AG04450 (cell line): ENCODE measurements at regions not wholly inside any gene's neighbourhood (a gene's known extent, or its start where the extent isn't known, plus 50 kb on each side); places are given as distances from the start of the nearest gene placed in this dataset.
"Not testable (repeated sequence)": the region's sequence is repeated elsewhere in the genome, so short reads cannot be mapped to it uniquely, and the experiment has no call there.

Experiments used
- CTCF ChIA-PET: fragments of 300-600, 350-600 bp; formaldehyde crosslinking; extraction: SDS; loops from one replicate; lab custom pipeline; 2022; ENCODE audit warnings: antibody characterized with exemption, inconsistent platforms; lab: Charles Lee
- POLR2A ChIA-PET: fragments of 350-600 bp; formaldehyde crosslinking; extraction: SDS; loops from one replicate; lab custom pipeline; 2021; ENCODE audit warnings: antibody characterized with exemption, inconsistent platforms; lab: Yijun Ruan, JAX
- DNase-seq: peaks from one replicate; pipeline ENCODE4 v3.0.0-alpha.2; 2011; ENCODE audit warnings: low read depth, low spot score
- H3K27ac ChIP-seq: one replicate; pipeline ENCODE4 v1.5.1; 2012; ENCODE audit warnings: low read depth, low read length, control low read depth
- H3K27me3 ChIP-seq: one replicate; pipeline ENCODE4 v1.6.0; 2012; ENCODE audit warnings: low read length; ENCODE audit not compliant: control insufficient read depth, insufficient read depth
- H3K4me3 ChIP-seq: 2 replicates; pipeline ENCODE4 v1.5.1; 2011; ENCODE audit warnings: mild to moderate bottlenecking, low read depth, low read length, control low read depth
- H3K9me3 ChIP-seq: 2 replicates; pipeline ENCODE4 v1.5.1; 2012; ENCODE audit warnings: low read length; ENCODE audit not compliant: control insufficient read depth, insufficient read depth
- CTCF ChIP-seq: IDR thresholded peaks from 2 replicates; pipeline ENCODE4 v1.5.1; 2011; ENCODE audit warnings: low read depth, low read length, control low read depth, inconsistent platforms

DNA sequence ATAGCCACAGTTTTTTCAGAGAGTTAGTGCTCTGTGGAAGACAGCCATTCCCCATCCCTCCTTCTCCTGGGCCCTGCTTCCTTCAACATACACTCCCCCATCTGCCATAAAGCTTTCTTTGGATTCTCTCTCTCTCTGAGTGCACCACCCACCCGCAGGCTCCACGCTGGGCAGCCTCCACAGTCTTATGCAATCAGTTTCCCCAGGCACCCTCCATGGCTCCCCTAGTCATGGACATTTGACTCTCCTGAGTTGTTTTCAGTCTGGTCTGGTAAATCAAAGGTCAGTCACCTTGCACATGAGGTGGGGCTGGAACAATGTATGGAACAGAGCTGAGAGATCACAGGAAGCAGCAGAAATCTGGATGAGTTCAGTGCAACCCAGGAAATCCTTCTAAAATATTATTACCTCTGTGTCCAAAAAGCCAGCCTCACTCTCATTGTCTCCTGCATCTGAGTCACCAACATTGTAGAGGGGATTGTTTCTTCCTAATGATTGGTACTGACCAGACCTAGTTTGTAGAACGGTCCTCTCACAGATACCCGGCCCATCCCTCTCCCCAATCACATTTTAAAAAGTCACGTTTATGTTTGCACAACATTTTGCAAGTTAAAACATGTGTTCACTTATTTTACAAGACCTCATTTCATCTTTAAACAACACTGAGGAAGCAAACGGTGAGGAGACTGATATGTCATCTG lies 70.1 kb downstream of the CYCS start:
- Histone ChIP-seq H3K27me3 (no peaks in the 10 kb centered on the region), H3K9me3 (no peaks in the 10 kb centered on the region), H3K27ac (no peak overlapping the region), H3K4me3 (no peak overlapping the region)
- ChIA-PET CTCF (no interaction called here), POLR2A (no interaction called here)
- DNase-seq, result no peak
- no peak for TF ChIP-seq CTCF

DNA sequence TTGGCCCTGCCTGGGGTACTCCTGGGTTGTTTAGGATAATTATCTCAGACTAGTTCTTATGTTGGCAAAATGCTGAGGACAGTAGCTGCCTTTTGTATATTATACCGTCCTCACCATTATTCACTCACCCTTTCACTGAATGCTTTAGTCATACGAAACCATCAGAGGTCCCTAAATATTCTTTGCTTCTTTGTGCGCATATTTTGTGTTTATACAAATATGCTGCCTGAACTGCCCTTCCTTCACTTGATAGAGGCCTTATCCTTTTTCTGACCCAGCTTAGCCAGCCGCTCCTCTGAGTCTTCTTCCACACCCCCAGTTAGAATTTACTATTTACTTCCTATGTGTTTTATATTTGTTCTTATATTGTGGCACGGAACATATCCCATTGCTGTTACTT lies 70.2 kb upstream of the OSBPL3 start:
- TF ChIP-seq CTCF, result no peak
- H3K4me3 ChIP-seq, result no peak overlapping the region
- H3K27ac ChIP-seq, result no peak overlapping the region
- H3K27me3 ChIP-seq, result no peaks in the 10 kb centered on the region
- CTCF ChIA-PET, result interaction anchor here (0.6 to 2.6 kb wide), 2 partner anchors 238 to 1530 kb away, joined by 3 to 6 read pairs; no protein-coding TSS in a partner anchor
- no peaks in the 10 kb centered on the region for H3K9me3 ChIP-seq
- POLR2A ChIA-PET, result no interaction called here
- no peak for DNase-seq

- Histone ChIP-seq H3K27me3 (no peaks in the 10 kb centered on the region), H3K9me3 (no peaks in the 10 kb centered on the region), H3K4me3 (no peak overlapping the region), H3K27ac (no peak overlapping the region)
- ChIA-PET CTCF (no interaction called here), POLR2A (no interaction called here)
- TF ChIP-seq CTCF, result no peak
- no peak for DNase-seq
Observed at GRCh38 chr7:25048444-25048834, 68.5 kb upstream of the OSBPL3 start.

- H3K4me3 ChIP-seq, H3K9me3 ChIP-seq, H3K27me3 ChIP-seq, DNase-seq, CTCF ChIA-PET, H3K27ac ChIP-seq, POLR2A ChIA-PET: not testable (repeated sequence)
Observed at GRCh38 chr7:25047571-25048443, 67.8 kb upstream of the OSBPL3 start.

DNA sequence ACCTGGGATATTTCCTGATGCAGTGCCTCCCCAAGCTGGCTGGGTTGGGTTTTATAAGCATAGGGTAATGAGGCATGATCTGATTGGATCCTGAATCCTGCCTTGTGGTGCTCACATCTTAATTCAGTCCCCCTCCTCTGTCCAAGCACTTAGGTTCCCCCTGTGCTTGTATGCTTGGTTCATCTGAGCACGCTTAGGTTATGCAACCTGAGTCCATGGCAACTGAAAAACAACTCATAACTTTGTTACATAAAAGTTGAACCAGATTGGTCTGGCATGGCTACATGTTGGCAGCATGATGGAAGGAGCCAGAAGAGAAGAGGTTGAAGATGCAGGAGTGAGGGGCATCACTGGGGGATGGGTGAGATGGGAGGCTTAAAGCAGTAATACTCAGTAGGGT lies 57.3 kb upstream of the OSBPL3 start:
- H3K27ac ChIP-seq, result no peak overlapping the region
- H3K27me3 ChIP-seq, result no peaks in the 10 kb centered on the region
- POLR2A ChIA-PET, result no interaction called here
- DNase-seq, result no peak
- no peak overlapping the region for H3K4me3 ChIP-seq
- no peak for TF ChIP-seq CTCF
- CTCF ChIA-PET, result interaction anchor here (1.7 kb wide), 1 partner anchor 33 kb away, joined by 9 read pairs; no protein-coding TSS in a partner anchor
- H3K9me3 ChIP-seq, result no peaks in the 10 kb centered on the region
